ENCODE measurements at regions not wholly inside any gene's neighbourhood (a gene's known extent, or its start where the extent isn't known, plus 50 kb on each side); places are given as distances from the start of the nearest gene placed in this dataset.

DNA sequence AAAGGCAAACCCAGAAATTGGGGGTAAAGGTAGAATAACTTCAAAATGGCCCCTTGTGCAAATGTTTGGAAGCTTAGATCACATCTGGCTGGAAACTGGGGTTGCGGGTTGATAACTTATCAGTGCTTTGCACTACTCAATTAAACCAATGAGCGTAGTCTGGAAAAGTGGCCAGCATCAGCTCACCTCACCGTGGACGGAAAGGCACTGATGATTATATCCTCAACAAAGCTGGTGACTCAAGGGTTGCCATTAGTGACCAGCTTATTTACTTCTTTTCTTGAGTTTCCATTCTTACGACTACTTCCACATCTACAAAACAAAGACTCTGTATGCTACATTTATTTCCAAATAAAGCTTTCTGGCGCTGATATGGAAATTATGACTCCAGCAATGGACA, 198.5 kb upstream of the HEY2 start:
- no CpG with 5 or more reads among the region's 6 CpGs for WGBS (ENCODE audit: extremely low coverage, insufficient read length, low lambda C conversion rate)
- H3K4me2 ChIP-seq (ENCODE audit: insufficient read depth, insufficient read length, low read length), result no peak overlapping the region
- Mint-ChIP-seq H3K27ac (no peak overlapping the region), H3K4me3 (no peak overlapping the region), H3K9me3 (no peaks in the 10 kb centered on the region), H3K27me3 (ENCODE audit: low read depth) (no peaks in the 10 kb centered on the region; the same call in 1 of the 2 replicates), H3K36me3 (ENCODE audit: insufficient read depth in 1 of 3, low read depth in 3 of 3) (no peaks in the 10 kb centered on the region), H3K4me1 (peaks cover 16 to 23% of the 10 kb centered on the region in 2 experiments)
- H2BK20ac ChIP-seq (ENCODE audit: low read depth, low read length, poor library complexity, severe bottlenecking), result no peak overlapping the region
- no peaks in the 10 kb centered on the region for H3K79me2 ChIP-seq (ENCODE audit: insufficient read depth, low read length)
- no peak overlapping the region for H4K8ac ChIP-seq (replicated peaks; ENCODE audit: insufficient read length, low read depth, low read length)
- H3K4me1 ChIP-seq (ENCODE audit: insufficient read depth, low read length), result no peaks in the 10 kb centered on the region; the same call in 1 of the 2 replicates
- H3K4ac ChIP-seq (ENCODE audit: low read depth, low read length), result no peak overlapping the region
- no peaks in the 10 kb centered on the region for H3K79me1 ChIP-seq (ENCODE audit: insufficient read depth, low read depth, low read length, poor library complexity, severe bottlenecking)
- no peak overlapping the region for H2BK12ac ChIP-seq (ENCODE audit: insufficient read length, low read depth, low read length)
- no peak overlapping the region for H3K27ac ChIP-seq (ENCODE audit: insufficient read length, low read depth, low read length)
- H3K23me2 ChIP-seq (ENCODE audit: insufficient read length, low read depth, low read length, poor library complexity, severe bottlenecking), result no peaks in the 10 kb centered on the region
- H3K23ac ChIP-seq (ENCODE audit: insufficient read length, low read depth, low read length), result no peak overlapping the region
- H4K91ac ChIP-seq (ENCODE audit: insufficient read length, low read depth, low read length), result no peak overlapping the region
- H3K9me3 ChIP-seq (ENCODE audit: control insufficient read depth, low read depth, low read length), result no peaks in the 10 kb centered on the region
- H2BK5ac ChIP-seq (ENCODE audit: insufficient read length, low read length), result no peak overlapping the region
- no peak overlapping the region for H3K18ac ChIP-seq (ENCODE audit: insufficient read length, low read depth, low read length)
- no peak overlapping the region for H2AFZ ChIP-seq (ENCODE audit: low read length)
- H3T11ph ChIP-seq (ENCODE audit: low read length), result no peak overlapping the region
- no peaks in the 10 kb centered on the region for H3K27me3 ChIP-seq (ENCODE audit: insufficient read depth, low read length)
- H3K56ac ChIP-seq (ENCODE audit: insufficient read length, low read depth, low read length), result no peak overlapping the region
- H4K20me1 ChIP-seq (ENCODE audit: control insufficient read depth, insufficient read depth, insufficient read length), result no peaks in the 10 kb centered on the region
- no peak overlapping the region for H2BK15ac ChIP-seq (ENCODE audit: low read depth, low read length)
- H3K14ac ChIP-seq (ENCODE audit: insufficient read depth, low read length), result no peak overlapping the region
- no peak overlapping the region for H2BK120ac ChIP-seq (ENCODE audit: low read depth, low read length, poor library complexity, severe bottlenecking)
- no peak overlapping the region for H4K5ac ChIP-seq (ENCODE audit: insufficient read length, low read depth, low read length)
- H2AK5ac ChIP-seq (ENCODE audit: insufficient read length, low read length), result no peak overlapping the region
- TF ChIP-seq, protein P1, sequence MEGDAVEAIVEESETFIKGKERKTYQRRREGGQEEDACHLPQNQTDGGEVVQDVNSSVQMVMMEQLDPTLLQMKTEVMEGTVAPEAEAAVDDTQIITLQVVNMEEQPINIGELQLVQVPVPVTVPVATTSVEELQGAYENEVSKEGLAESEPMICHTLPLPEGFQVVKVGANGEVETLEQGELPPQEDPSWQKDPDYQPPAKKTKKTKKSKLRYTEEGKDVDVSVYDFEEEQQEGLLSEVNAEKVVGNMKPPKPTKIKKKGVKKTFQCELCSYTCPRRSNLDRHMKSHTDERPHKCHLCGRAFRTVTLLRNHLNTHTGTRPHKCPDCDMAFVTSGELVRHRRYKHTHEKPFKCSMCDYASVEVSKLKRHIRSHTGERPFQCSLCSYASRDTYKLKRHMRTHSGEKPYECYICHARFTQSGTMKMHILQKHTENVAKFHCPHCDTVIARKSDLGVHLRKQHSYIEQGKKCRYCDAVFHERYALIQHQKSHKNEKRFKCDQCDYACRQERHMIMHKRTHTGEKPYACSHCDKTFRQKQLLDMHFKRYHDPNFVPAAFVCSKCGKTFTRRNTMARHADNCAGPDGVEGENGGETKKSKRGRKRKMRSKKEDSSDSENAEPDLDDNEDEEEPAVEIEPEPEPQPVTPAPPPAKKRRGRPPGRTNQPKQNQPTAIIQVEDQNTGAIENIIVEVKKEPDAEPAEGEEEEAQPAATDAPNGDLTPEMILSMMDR (conservative IDR thresholded peaks at IDR 0.05), result no peak
- DNase-seq, result no peak
- H3K9ac ChIP-seq (ENCODE audit: extremely low read depth, insufficient read length, low read length), result no peak overlapping the region
